Suprapubic skin (tissue), 4 donors: ENCODE measurements at regions not wholly inside any gene's neighbourhood (a gene's known extent, or its start where the extent isn't known, plus 50 kb on each side); places are given as distances from the start of the nearest gene placed in this dataset.

Experiments
- EP300 ChIP-seq: sonication (generic); formaldehyde crosslinking; IDR thresholded peaks from one replicate; pipeline ENCODE4 v1.6.1; 2017; ENCODE audit warnings: antibody characterized with exemption
- POLR2A ChIP-seq, 2 donors: fragments of 450-650 bp; IDR thresholded peaks; one replicate each; pipeline ENCODE4 v1.6.1; 2017; ENCODE audit warnings: antibody characterized with exemption in 2 of 2, mild to moderate bottlenecking in 2 of 2, moderate library complexity in 2 of 2
- POLR2AphosphoS5 ChIP-seq, 3 donors: sonication (generic); formaldehyde crosslinking; IDR thresholded peaks; one replicate each; pipeline ENCODE4 v1.6.1; 2017; ENCODE audit warnings: antibody characterized with exemption in 3 of 3
- TF ChIP-seq, protein P1 (sequence below), 2 donors: fragments of 200-600 bp in 1 of 2; fragments of 450-650 bp in 1 of 2; sonication (generic) in 1 of 2; IDR thresholded peaks; one replicate each; pipeline ENCODE4 v1.5.1; 2016 to 2019; ENCODE audit warnings: antibody characterized with exemption in 2 of 2, mild to moderate bottlenecking in 1 of 2, moderate library complexity in 1 of 2

DNA sequence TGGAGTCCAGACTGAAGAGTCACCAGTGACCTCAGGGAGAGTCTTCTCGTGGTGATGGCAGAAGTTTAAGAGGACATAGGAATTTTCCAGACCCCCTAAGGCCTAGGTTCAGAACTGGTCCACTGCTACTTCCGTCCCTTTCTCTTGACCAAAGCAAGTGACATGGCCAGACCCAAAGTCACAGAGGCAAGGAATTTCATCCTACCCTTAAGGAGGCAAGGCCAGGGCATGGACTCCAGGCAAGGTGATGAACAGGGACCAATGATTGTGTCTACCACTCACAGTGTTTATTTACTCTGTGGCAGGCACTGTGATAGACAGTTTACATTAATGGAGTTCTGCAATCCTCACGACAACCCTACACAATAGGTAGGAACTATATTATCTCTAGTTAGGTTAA is 265.1 kb downstream of the GLI2 start:
- TF ChIP-seq, protein P1, sequence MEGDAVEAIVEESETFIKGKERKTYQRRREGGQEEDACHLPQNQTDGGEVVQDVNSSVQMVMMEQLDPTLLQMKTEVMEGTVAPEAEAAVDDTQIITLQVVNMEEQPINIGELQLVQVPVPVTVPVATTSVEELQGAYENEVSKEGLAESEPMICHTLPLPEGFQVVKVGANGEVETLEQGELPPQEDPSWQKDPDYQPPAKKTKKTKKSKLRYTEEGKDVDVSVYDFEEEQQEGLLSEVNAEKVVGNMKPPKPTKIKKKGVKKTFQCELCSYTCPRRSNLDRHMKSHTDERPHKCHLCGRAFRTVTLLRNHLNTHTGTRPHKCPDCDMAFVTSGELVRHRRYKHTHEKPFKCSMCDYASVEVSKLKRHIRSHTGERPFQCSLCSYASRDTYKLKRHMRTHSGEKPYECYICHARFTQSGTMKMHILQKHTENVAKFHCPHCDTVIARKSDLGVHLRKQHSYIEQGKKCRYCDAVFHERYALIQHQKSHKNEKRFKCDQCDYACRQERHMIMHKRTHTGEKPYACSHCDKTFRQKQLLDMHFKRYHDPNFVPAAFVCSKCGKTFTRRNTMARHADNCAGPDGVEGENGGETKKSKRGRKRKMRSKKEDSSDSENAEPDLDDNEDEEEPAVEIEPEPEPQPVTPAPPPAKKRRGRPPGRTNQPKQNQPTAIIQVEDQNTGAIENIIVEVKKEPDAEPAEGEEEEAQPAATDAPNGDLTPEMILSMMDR (IDR thresholded peaks at IDR 0.05) = no peak
- TF ChIP-seq POLR2A (IDR thresholded peaks at IDR 0.05) (no peak), POLR2AphosphoS5 (IDR thresholded peaks at IDR 0.05) (no peak), EP300 (no peak)
